Brain pericyte (primary cell): ENCODE measurements at regions not wholly inside any gene's neighbourhood (a gene's known extent, or its start where the extent isn't known, plus 50 kb on each side); places are given as distances from the start of the nearest gene placed in this dataset.

Source experiments
- DNase-seq: peaks from one replicate; pipeline ENCODE4 v3.0.0-alpha.2; 2012; ENCODE audit warnings: low read depth, low spot score

- no peak for DNase-seq
Measured at GRCh38 chr16:74232806-74233465, 63.7 kb upstream of the PSMD7 start.

- no peak for DNase-seq
Measured at GRCh38 chr16:74230126-74230525, 66.5 kb upstream of the PSMD7 start.

GRCh38 chr16:74226338-74226954 lies 70.2 kb upstream of the PSMD7 start:
- DNase-seq, result no peak

GRCh38 chr16:74224828-74225612 lies 71.6 kb upstream of the PSMD7 start:
- no peak for DNase-seq

GRCh38 chr16:74221828-74222227 lies 74.8 kb upstream of the PSMD7 start:
- DNase-seq, result no peak

GRCh38 chr16:74219706-74220105 lies 76.9 kb upstream of the PSMD7 start:
- no peak for DNase-seq

GRCh38 chr16:74218871-74219270 lies 77.7 kb upstream of the PSMD7 start:
- no peak for DNase-seq

GRCh38 chr16:74216319-74216718 lies 80.3 kb upstream of the PSMD7 start:
- DNase-seq, result no peak

- DNase-seq, result no peak
Measured at GRCh38 chr16:74215249-74215648, 81.4 kb upstream of the PSMD7 start.

- DNase-seq, result no peak
Measured at GRCh38 chr16:74213372-74213771, 83.2 kb upstream of the PSMD7 start.

GRCh38 chr16:74210245-74210644 lies 86.4 kb upstream of the PSMD7 start:
- no peak for DNase-seq

GRCh38 chr16:74202009-74202408 lies 94.6 kb upstream of the PSMD7 start:
- no peak for DNase-seq

GRCh38 chr16:74201576-74201975 lies 95.0 kb upstream of the PSMD7 start:
- no peak for DNase-seq

GRCh38 chr16:74200921-74201320 lies 95.7 kb upstream of the PSMD7 start:
- no peak for DNase-seq

GRCh38 chr16:74199842-74200124 lies 96.8 kb upstream of the PSMD7 start:
- no peak for DNase-seq

- DNase-seq, result no peak
Measured at GRCh38 chr16:74199066-74199841, 97.4 kb upstream of the PSMD7 start.

GRCh38 chr16:74192281-74192797 lies 104.3 kb upstream of the PSMD7 start:
- DNase-seq, result no peak

GRCh38 chr16:74190292-74190691 lies 106.3 kb upstream of the PSMD7 start:
- no peak for DNase-seq

- no peak for DNase-seq
Measured at GRCh38 chr16:74188856-74189255, 107.8 kb upstream of the PSMD7 start.

- peak; percentile 78 for DNase-seq
Measured at GRCh38 chr16:74186561-74186971, 110.0 kb upstream of the PSMD7 start.

- no peak for DNase-seq
Measured at GRCh38 chr16:74184839-74185238, 111.8 kb upstream of the PSMD7 start.
